ENCODE measurements at regions not wholly inside any gene's neighbourhood (a gene's known extent, or its start where the extent isn't known, plus 50 kb on each side); places are given as distances from the start of the nearest gene placed in this dataset.

DNA sequence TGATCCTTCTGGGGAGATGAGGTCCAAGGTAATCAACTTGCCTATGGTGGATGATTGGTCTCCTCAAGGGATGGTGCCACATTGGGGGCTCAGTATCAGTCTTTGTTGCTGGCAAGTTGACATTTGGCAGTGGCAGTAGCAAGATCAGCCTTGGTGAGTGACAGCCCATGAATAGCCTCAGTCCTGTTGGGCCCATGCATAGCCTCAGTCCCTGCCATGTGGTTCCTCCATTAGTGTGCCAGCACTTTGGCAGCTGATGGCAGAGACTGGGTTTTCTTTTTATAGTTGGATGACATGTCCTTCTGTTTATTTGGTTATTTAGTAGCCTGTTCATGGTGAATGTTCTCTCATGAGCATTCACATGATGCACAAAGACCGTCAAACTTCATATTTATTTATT lies 179.6 kb downstream of the CBLN1 start:
- TF ChIP-seq GATA2 (CRISPR knock-in tag; IDR thresholded peaks at IDR 0.05) (no peak), RAD21 (IDR thresholded peaks at IDR 0.05; ENCODE audit: low read length) (no peak), USF2 (IDR thresholded peaks at IDR 0.05; ENCODE audit: borderline replicate concordance, low read depth, low read length) (no peak), POLR2AphosphoS5 (IDR thresholded peaks at IDR 0.05; ENCODE audit: low read depth, low read length) (no peak), PBX3 (IDR thresholded peaks at IDR 0.05) (no peak), REST (IDR thresholded peaks at IDR 0.05; ENCODE audit: low read depth, low read length) (no peak), RCOR1 (IDR thresholded peaks at IDR 0.05; ENCODE audit: low read length) (no peak), CHD2 (IDR thresholded peaks at IDR 0.05; ENCODE audit: low read length, partially characterized antibody) (no peak)
- TF ChIP-seq, protein P1, sequence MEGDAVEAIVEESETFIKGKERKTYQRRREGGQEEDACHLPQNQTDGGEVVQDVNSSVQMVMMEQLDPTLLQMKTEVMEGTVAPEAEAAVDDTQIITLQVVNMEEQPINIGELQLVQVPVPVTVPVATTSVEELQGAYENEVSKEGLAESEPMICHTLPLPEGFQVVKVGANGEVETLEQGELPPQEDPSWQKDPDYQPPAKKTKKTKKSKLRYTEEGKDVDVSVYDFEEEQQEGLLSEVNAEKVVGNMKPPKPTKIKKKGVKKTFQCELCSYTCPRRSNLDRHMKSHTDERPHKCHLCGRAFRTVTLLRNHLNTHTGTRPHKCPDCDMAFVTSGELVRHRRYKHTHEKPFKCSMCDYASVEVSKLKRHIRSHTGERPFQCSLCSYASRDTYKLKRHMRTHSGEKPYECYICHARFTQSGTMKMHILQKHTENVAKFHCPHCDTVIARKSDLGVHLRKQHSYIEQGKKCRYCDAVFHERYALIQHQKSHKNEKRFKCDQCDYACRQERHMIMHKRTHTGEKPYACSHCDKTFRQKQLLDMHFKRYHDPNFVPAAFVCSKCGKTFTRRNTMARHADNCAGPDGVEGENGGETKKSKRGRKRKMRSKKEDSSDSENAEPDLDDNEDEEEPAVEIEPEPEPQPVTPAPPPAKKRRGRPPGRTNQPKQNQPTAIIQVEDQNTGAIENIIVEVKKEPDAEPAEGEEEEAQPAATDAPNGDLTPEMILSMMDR (IDR thresholded peaks at IDR 0.05): no peak
